NB4 (cell line): ENCODE measurements at regions not wholly inside any gene's neighbourhood (a gene's known extent, or its start where the extent isn't known, plus 50 kb on each side); places are given as distances from the start of the nearest gene placed in this dataset.
"Not testable (repeated sequence)": the region's sequence is repeated elsewhere in the genome, so short reads cannot be mapped to it uniquely, and the experiment has no call there.

Experiments
- DNase-seq: peaks from one replicate; pipeline ENCODE4 v3.0.0; 2010; ENCODE audit warnings: low read depth
- H3K4me3 ChIP-seq: one replicate; pipeline ENCODE4 v1.5.1; 2011; ENCODE audit warnings: mild to moderate bottlenecking, low read depth, low read length, moderate library complexity
- MYC ChIP-seq: IDR thresholded peaks from 2 replicates; pipeline ENCODE4 v1.6.1; 2011; ENCODE audit warnings: low read depth, low read length
- POLR2A ChIP-seq: IDR thresholded peaks from 2 replicates; pipeline ENCODE4 v1.6.1; 2011; ENCODE audit warnings: mild to moderate bottlenecking; ENCODE audit not compliant: insufficient read length; ENCODE audit errors: extremely low read depth
- TF ChIP-seq, protein P1 (sequence below): IDR thresholded peaks from one replicate; pipeline ENCODE4 v1.5.1; 2012; ENCODE audit warnings: low read depth, low read length
- TF ChIP-seq, protein P2 (sequence below): IDR thresholded peaks from 2 replicates; pipeline ENCODE4 v1.6.1; 2011; ENCODE audit warnings: low read depth, low read length

GRCh38 chr9:34862836-34863235 is 95.2 kb upstream of the PHF24 start:
- H3K4me3 ChIP-seq, result no peak overlapping the region
- TF ChIP-seq, protein P1, sequence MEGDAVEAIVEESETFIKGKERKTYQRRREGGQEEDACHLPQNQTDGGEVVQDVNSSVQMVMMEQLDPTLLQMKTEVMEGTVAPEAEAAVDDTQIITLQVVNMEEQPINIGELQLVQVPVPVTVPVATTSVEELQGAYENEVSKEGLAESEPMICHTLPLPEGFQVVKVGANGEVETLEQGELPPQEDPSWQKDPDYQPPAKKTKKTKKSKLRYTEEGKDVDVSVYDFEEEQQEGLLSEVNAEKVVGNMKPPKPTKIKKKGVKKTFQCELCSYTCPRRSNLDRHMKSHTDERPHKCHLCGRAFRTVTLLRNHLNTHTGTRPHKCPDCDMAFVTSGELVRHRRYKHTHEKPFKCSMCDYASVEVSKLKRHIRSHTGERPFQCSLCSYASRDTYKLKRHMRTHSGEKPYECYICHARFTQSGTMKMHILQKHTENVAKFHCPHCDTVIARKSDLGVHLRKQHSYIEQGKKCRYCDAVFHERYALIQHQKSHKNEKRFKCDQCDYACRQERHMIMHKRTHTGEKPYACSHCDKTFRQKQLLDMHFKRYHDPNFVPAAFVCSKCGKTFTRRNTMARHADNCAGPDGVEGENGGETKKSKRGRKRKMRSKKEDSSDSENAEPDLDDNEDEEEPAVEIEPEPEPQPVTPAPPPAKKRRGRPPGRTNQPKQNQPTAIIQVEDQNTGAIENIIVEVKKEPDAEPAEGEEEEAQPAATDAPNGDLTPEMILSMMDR, result no peak
- TF ChIP-seq, protein P2, sequence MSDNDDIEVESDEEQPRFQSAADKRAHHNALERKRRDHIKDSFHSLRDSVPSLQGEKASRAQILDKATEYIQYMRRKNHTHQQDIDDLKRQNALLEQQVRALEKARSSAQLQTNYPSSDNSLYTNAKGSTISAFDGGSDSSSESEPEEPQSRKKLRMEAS, result no peak
- peak; percentile 21 for DNase-seq

- no peak for DNase-seq
- H3K4me3 ChIP-seq, result no peak overlapping the region
- TF ChIP-seq POLR2A, result no peak
- TF ChIP-seq, protein P1, result no peak
Measured at GRCh38 chr9:34862043-34862442, 96.0 kb upstream of the PHF24 start.

DNA sequence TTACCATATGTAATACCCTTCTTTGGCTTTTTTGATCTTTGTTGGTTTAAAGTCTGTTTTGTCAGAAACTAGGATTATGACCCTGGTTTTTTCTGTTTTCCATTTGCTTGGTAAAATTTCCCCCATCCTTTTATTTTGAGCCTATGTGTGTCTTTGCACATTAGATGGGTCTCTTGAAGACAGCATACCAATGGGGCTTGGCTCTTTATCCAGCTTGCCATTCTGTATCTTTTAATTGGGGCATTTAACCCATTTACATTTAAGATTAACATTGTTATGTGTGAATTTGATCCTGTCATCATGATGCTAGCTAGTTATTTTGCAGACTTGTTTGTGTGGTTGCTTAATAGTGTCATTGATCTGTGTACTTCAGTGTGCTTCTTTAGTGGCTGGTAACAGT is 103.1 kb upstream of the PHF24 start:
- not testable (repeated sequence) for H3K4me3 ChIP-seq, DNase-seq

DNA sequence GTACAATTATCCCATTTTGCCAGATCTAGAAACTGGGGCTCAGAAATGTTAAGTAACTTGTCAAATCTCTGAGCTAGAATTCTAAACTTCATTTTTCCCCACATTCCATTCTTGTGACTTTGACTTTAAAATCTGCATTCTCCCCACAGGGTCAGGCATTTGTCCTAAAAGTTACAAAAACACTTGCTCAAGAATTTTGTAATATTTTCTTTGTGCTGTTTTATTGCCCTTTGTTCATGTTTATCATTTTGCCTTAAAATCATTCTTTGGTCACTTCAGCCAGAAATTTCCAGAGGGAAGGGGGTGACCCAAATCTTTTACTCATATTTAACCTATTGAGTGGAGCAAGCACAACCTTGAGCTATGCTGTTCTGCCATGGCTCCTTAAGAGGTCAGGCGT is 120.1 kb upstream of the CCL21 start:
- no peak for DNase-seq
- no peak overlapping the region for H3K4me3 ChIP-seq
- TF ChIP-seq POLR2A (no peak), MYC (no peak)
- TF ChIP-seq, protein P2, result no peak
- TF ChIP-seq, protein P1, result no peak

DNA sequence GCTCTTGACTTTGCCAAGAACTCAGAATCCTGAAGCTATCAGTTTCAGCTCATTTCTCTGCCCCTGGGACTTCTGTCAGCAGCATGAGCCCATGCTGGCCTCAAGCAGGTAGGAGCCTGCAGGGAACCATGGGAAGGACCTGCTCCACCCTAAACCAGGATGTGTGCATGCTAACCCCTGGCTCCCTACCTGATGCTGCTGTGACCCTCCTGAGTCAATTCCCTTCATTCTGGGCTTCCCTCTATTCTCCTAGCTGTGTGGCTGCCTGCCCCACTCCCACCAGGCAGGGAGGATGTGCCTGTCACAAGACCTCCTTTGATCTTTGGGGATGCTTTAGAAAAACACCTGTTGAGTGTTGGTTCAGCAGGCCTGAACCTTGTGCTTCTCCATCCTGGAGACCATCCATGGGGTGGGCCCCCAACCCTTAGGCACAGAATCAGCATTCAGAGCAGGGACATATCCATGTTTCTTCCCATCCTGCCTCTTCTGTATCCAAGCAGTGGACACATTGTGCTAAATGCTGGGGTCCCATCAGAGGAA is 117.1 kb upstream of the CCL21 start:
- H3K4me3 ChIP-seq, result no peak overlapping the region
- DNase-seq, result no peak
- TF ChIP-seq, protein P1, result no peak
- TF ChIP-seq, protein P2, result no peak
- TF ChIP-seq MYC, result no peak
- no peak for TF ChIP-seq POLR2A

- DNase-seq, result no peak
- TF ChIP-seq, protein P2, result no peak
- no peak for TF ChIP-seq MYC
- TF ChIP-seq, protein P1, result no peak
- no peak for TF ChIP-seq POLR2A
- no peak overlapping the region for H3K4me3 ChIP-seq
Measured at GRCh38 chr9:34825775-34826174, 115.8 kb upstream of the CCL21 start.
